Hematopoietic multipotent progenitor cell treated with erythropoietin and hydrocortisone succinate and interleukin-3 and kit ligand, for 8 days (in vitro differentiated cells): ENCODE measurements at regions not wholly inside any gene's neighbourhood (a gene's known extent, or its start where the extent isn't known, plus 50 kb on each side); places are given as distances from the start of the nearest gene placed in this dataset.
A peak's percentile ranks its signal among the peaks of the same experiment; 100 is the strongest.
"Not testable (repeated sequence)": the region's sequence is repeated elsewhere in the genome, so short reads cannot be mapped to it uniquely, and the experiment has no call there.

ENCODE experiments used
- DNase-seq: peaks from one replicate; pipeline ENCODE4 v3.0.0-alpha.2; 2015

GRCh38 chr2:221997100-221997499, 301.7 kb downstream of the PAX3 start:
- DNase-seq = no peak

- no peak for DNase-seq
Observed at GRCh38 chr2:221994926-221995325, 303.9 kb downstream of the PAX3 start.

- not testable (repeated sequence) for DNase-seq
Observed at GRCh38 chr2:221984376-221984775, 314.4 kb downstream of the PAX3 start.

- DNase-seq = no peak
Observed at GRCh38 chr2:221981912-221982470, 316.8 kb downstream of the PAX3 start.

- DNase-seq = no peak
Observed at GRCh38 chr2:221975151-221975550, 323.6 kb downstream of the PAX3 start.

GRCh38 chr2:221973902-221974301, 324.9 kb downstream of the PAX3 start:
- no peak for DNase-seq

GRCh38 chr2:221973502-221973901, 325.3 kb downstream of the PAX3 start:
- no peak for DNase-seq

GRCh38 chr2:221972813-221973478, 325.9 kb downstream of the PAX3 start:
- no peak for DNase-seq

- DNase-seq = no peak
Observed at GRCh38 chr2:221970389-221970788, 328.4 kb downstream of the PAX3 start.

- no peak for DNase-seq
Observed at GRCh38 chr2:221969830-221970144, 329.0 kb downstream of the PAX3 start.

GRCh38 chr2:221969087-221969829, 329.5 kb downstream of the PAX3 start:
- peak; percentile 7 for DNase-seq

- DNase-seq = no peak
Observed at GRCh38 chr2:221962186-221962585, 336.6 kb downstream of the PAX3 start.

- no peak for DNase-seq
Observed at GRCh38 chr2:221961561-221961960, 337.2 kb downstream of the PAX3 start.

GRCh38 chr2:221958224-221958623, 340.6 kb downstream of the PAX3 start:
- DNase-seq = no peak

GRCh38 chr2:221948076-221948475, 350.7 kb downstream of the PAX3 start:
- DNase-seq = no peak

- not testable (repeated sequence) for DNase-seq
Observed at GRCh38 chr2:221944452-221944851, 354.3 kb downstream of the PAX3 start.

GRCh38 chr2:221943076-221943810, 355.6 kb downstream of the PAX3 start:
- no peak for DNase-seq

- DNase-seq = no peak
Observed at GRCh38 chr2:221931251-221931991, 359.3 kb upstream of the EPHA4 start.

- no peak for DNase-seq
Observed at GRCh38 chr2:221929259-221929658, 357.2 kb upstream of the EPHA4 start.

GRCh38 chr2:221926327-221926726, 354.2 kb upstream of the EPHA4 start:
- no peak for DNase-seq

- no peak for DNase-seq
Observed at GRCh38 chr2:221924576-221924975, 352.5 kb upstream of the EPHA4 start.

GRCh38 chr2:221915926-221916325, 343.8 kb upstream of the EPHA4 start:
- no peak for DNase-seq

GRCh38 chr2:221914334-221914880, 342.3 kb upstream of the EPHA4 start:
- DNase-seq = no peak
